Hematopoietic multipotent progenitor cell treated with erythropoietin and hydrocortisone succinate and interleukin-3 and kit ligand, for 15 days (in vitro differentiated cells): ENCODE measurements at regions not wholly inside any gene's neighbourhood (a gene's known extent, or its start where the extent isn't known, plus 50 kb on each side); places are given as distances from the start of the nearest gene placed in this dataset.

Source experiments
- DNase-seq: peaks from one replicate; pipeline ENCODE4 v3.0.0-alpha.2; 2015; ENCODE audit warnings: low spot score

DNA sequence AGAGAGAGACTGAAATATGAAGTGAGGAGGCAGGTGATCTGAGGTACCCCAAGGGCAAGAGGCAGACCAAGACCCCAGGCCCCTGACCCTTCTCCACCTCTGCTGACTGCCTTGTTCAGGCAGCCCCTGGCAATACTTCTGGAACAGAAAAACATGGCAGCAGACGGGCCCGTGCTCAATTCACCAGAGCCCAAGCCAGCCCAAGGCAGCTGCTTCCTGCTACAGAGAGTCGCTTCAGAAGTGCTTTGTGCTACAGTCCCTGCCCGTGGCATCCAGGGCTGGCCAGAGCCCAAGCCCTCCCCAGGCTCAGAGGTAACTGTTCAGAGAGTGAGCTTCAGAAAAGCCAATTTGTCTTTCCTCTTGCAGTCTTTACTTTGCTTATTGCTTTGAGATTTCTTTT, 151.4 kb upstream of the FSTL4 start:
- DNase-seq: no peak

DNA sequence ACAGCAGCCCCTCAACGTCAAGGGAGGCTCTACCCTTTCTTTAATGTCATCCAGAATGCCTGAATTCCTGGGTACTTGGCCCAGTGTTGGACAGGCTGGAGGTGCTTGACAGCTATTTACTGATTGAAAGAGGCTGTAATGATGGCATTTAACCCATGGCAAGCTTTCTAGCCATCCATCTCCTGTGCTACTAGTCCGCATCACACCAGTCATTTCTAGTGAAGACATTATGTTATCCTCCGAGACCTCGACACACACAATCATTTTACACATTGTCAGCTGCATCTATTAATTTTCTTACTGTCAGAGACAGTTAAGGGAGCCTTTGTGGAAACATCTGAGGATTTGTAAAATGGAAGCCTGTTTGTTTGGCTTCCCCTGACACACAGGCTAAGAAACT, 149.3 kb upstream of the FSTL4 start:
- no peak for DNase-seq

DNA sequence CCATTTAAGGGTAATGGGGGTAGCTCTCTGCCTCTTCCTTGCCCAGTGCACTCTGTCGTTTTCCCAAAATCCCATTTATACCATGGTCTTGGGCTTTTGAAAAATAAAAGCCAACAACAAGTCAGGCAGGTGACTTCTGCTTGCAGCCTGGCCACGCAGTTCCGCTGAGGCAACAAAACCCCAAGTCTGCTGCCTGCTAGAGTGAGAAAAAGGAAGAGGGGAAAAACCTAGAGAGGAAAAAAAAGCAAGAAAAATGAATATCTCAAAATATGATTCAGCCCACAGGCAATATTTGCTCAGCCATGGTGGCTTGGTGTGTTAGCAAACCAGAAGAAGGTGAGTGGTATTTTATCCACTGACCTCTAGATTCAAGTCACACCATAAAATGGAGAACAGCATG, 148.2 kb upstream of the FSTL4 start:
- no peak for DNase-seq

DNA sequence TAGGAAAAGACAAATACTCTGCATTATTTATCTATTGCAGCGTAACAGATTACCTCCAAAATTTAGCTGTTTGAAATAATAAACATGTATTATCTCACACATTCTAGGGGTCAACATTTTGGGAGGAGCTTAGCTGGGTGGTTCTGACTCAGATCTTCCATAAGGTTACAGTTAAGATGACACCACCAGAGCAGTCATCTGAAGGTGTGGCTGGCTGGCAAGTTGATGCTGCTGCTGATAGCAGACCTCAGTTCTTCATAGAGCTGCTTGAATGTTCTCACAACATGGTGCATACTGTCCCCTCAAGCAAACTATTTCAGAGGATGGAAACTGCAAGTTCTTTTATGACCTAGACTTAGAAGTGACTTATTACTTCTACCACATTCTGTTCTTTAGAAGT, 146.3 kb upstream of the FSTL4 start:
- DNase-seq: no peak

- DNase-seq: no peak
These were observed 145.1 kb upstream of the FSTL4 start for GRCh38 chr5:133757396-133757945.

GRCh38 chr5:133756756-133757155, 144.4 kb upstream of the FSTL4 start:
- DNase-seq: no peak

- no peak for DNase-seq
These were observed 143.7 kb upstream of the FSTL4 start for GRCh38 chr5:133756036-133756435.

- peak; percentile 28 for DNase-seq
These were observed 142.3 kb upstream of the FSTL4 start for GRCh38 chr5:133754575-133755169.

DNA sequence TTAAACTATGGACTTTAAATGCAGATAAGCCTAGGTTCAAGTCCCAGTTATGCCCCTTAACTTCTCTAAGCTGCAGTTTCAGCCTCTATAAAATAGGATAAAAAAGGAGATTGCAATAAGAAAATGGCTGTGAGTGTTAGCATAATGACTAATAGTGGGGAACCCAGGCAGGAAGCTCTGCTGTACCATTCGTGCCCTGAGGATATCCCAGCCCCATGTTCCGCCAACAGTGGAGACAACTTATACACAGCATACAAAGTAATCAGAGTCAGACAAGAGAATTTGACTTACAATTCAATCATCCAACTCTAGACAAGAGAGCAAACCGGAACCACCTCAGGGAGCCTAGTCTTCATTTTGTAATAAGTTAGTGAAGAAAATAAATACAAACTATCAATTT, 141.5 kb upstream of the FSTL4 start:
- no peak for DNase-seq

GRCh38 chr5:133751846-133752245, 139.5 kb upstream of the FSTL4 start:
- DNase-seq: no peak

DNA sequence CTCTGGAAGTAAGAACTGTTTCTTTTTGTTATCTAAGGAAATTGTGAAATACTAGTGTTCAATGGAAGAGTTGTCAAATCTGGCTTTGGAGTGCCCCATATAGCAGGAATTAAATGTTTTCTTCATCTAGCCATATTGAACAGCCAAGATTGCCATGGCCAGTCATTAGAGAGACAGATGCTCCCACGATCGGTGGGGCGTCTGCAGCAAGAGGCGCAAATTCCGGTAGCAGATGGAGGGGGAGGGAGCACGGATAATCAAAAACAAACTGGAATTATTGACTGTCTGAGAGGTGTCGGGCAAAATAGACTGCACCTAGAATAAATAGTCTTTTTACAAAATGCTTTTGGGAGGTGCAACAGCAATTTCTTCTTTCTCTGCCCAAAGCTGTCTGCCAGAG, 139.1 kb upstream of the FSTL4 start:
- DNase-seq: no peak

GRCh38 chr5:133750856-133751255, 138.5 kb upstream of the FSTL4 start:
- no peak for DNase-seq

DNA sequence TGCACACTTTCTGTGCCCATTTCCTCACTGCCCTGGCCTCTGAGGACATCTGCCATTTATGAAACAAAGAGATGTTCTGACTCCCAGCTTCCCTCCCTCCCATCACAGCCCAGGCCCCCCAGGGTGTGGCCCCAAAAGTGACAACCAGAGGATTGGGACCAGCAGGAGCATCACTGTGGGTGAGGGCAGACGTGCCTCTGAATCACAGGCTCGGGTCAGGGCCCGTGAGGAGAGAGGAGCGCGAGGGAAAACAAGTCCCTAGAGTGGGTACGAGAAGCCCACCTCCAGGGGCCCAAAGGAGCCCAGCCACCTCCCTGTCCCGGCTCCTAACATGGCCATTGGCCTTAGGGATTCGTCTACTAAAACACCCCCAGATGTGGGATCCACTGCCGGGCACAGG, 138.0 kb upstream of the FSTL4 start:
- DNase-seq: no peak

DNA sequence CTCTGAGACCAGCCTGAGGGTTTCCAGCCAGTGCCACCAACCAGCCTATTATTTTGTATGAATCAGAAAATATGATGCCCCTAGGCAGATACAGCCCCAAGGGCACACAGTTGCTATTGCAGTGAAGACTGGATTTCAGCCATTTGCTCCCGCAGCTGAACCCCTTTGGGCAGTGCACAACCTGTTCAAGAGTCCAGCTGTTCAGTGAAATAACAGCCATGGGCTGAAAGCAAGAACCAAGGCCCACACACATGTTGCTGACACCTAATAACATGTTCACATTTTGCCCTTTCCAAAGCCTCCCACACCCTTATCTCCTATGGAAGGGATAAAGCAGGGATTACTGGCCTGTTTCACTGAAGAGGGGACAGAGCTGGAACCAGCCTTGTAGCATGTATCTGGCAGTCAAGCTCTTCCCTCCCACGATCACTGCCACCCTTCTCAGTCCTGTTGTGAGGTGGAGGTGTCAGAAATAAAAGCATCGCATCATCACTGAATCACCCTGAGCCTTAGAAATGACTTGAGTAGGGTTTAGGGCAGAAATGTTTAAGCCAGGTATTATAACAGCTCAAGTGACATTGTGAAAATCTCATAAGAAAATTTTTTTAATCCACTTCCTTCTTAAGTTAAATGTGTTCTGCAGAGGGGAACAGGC, 137.1 kb upstream of the FSTL4 start:
- no peak for DNase-seq

DNA sequence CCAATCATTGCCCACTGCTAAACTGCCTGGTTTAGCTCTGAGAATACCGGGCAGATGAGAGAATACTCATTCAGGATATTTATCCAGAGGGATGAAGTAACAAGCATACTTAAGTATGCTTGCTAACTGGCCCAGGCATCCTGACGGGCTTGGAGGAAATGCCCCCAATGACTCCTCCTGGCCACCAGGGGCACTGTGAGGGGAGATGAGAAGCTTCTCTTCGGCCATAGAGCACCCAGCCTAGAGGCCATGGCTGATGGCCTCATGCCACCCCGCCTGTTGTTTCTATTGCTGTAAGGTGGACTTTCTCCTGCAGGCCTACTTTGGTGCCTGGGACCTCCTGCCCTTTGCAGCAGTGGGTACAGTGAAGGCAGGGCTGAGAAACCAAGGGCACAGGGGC, 134.5 kb upstream of the FSTL4 start:
- DNase-seq: peak; percentile 24

- DNase-seq: no peak
These were observed 132.6 kb upstream of the FSTL4 start for GRCh38 chr5:133744960-133745308.

GRCh38 chr5:133744051-133744959, 132.0 kb upstream of the FSTL4 start:
- no peak for DNase-seq

- DNase-seq: no peak
These were observed 130.2 kb upstream of the FSTL4 start for GRCh38 chr5:133742431-133742988.

GRCh38 chr5:133741818-133742355, 129.5 kb upstream of the FSTL4 start:
- no peak for DNase-seq

DNA sequence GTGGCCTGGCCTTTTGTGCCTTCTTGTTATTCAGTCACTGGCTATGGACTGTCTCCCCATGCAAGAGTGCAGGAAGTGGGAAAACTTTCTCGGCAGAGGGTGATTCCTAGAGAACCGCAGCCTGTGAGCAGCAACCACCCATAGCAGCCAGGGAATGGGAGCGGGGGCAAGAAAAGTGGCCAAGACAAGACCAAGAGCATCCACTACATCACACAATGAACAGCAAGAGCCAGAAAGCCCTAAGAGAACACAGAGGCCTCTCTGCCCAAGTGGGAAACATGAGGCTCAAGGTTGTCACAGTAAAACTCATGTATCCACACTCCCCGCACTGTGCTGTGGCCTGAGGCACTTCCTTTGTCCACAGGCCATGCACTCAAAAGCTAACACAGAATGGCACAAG, 129.1 kb upstream of the FSTL4 start:
- no peak for DNase-seq

- DNase-seq: no peak
These were observed 126.9 kb upstream of the FSTL4 start for GRCh38 chr5:133739181-133739780.

GRCh38 chr5:133738271-133738670, 125.9 kb upstream of the FSTL4 start:
- DNase-seq: no peak
